ENCODE measurements at regions not wholly inside any gene's neighbourhood (a gene's known extent, or its start where the extent isn't known, plus 50 kb on each side); places are given as distances from the start of the nearest gene placed in this dataset.

GRCh38 chr10:71159892-71160291 is 52.5 kb upstream of the UNC5B start (continued):
- TF ChIP-seq TFAP4 (CRISPR knock-in tag; IDR thresholded peaks at IDR 0.05; ENCODE audit: borderline replicate concordance): no peak
- TF ChIP-seq NR4A1 (CRISPR knock-in tag; IDR thresholded peaks at IDR 0.05): no peak
- TF ChIP-seq NR4A1 (tag; IDR thresholded peaks at IDR 0.05): 0 out of 2 replicates have a peak, but pooled peaks have one; percentile 67
- TF ChIP-seq ZNF583 (CRISPR knock-in tag; IDR thresholded peaks at IDR 0.05): peak; percentile 61; the same call in 1 of the 2 replicates
- no peak for TF ChIP-seq ZNF318 (IDR thresholded peaks at IDR 0.05; ENCODE audit: borderline replicate concordance in 1 of 2, low read depth in 1 of 2)
- TF ChIP-seq ARID1B (IDR thresholded peaks at IDR 0.05): peak; percentile 67; the same call in 1 of the 2 replicates
- no peak for TF ChIP-seq ZNF507 (tag; conservative IDR thresholded peaks at IDR 0.05)
- TF ChIP-seq TBP (optimal IDR thresholded peaks at IDR 0.05; ENCODE audit: low read depth, low read length): no peak
- peak; percentile 38; the same call in 1 of the 2 replicates for TF ChIP-seq NCOR1 (IDR thresholded peaks at IDR 0.05)
- TF ChIP-seq, protein P1, sequence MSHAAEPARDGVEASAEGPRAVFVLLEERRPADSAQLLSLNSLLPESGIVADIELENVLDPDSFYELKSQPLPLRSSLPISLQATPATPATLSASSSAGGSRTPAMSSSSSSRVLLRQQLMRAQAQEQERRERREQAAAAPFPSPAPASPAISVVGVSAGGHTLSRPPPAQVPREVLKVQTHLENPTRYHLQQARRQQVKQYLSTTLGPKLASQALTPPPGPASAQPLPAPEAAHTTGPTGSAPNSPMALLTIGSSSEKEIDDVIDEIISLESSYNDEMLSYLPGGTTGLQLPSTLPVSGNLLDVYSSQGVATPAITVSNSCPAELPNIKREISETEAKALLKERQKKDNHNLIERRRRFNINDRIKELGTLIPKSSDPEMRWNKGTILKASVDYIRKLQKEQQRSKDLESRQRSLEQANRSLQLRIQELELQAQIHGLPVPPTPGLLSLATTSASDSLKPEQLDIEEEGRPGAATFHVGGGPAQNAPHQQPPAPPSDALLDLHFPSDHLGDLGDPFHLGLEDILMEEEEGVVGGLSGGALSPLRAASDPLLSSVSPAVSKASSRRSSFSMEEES (CRISPR knock-in tag; IDR thresholded peaks at IDR 0.05): peak; percentile 97
- TF ChIP-seq, protein P2, sequence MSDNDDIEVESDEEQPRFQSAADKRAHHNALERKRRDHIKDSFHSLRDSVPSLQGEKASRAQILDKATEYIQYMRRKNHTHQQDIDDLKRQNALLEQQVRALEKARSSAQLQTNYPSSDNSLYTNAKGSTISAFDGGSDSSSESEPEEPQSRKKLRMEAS (CRISPR knock-in tag; IDR thresholded peaks at IDR 0.05): peak; percentile 47
- TF ChIP-seq TCF7L2 (IDR thresholded peaks at IDR 0.05; ENCODE audit: low read depth, low read length): no peak
- TF ChIP-seq, protein P3, sequence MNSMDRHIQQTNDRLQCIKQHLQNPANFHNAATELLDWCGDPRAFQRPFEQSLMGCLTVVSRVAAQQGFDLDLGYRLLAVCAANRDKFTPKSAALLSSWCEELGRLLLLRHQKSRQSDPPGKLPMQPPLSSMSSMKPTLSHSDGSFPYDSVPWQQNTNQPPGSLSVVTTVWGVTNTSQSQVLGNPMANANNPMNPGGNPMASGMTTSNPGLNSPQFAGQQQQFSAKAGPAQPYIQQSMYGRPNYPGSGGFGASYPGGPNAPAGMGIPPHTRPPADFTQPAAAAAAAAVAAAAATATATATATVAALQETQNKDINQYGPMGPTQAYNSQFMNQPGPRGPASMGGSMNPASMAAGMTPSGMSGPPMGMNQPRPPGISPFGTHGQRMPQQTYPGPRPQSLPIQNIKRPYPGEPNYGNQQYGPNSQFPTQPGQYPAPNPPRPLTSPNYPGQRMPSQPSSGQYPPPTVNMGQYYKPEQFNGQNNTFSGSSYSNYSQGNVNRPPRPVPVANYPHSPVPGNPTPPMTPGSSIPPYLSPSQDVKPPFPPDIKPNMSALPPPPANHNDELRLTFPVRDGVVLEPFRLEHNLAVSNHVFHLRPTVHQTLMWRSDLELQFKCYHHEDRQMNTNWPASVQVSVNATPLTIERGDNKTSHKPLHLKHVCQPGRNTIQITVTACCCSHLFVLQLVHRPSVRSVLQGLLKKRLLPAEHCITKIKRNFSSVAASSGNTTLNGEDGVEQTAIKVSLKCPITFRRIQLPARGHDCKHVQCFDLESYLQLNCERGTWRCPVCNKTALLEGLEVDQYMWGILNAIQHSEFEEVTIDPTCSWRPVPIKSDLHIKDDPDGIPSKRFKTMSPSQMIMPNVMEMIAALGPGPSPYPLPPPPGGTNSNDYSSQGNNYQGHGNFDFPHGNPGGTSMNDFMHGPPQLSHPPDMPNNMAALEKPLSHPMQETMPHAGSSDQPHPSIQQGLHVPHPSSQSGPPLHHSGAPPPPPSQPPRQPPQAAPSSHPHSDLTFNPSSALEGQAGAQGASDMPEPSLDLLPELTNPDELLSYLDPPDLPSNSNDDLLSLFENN (IDR thresholded peaks at IDR 0.05; ENCODE audit: low read depth in 2 of 2, low read length in 2 of 2): no peak
- no peak for TF ChIP-seq CSDE1 (IDR thresholded peaks at IDR 0.05)

Data from K562 (cell line).